ENCODE measurements at regions not wholly inside any gene's neighbourhood (a gene's known extent, or its start where the extent isn't known, plus 50 kb on each side); places are given as distances from the start of the nearest gene placed in this dataset.
"Not testable (repeated sequence)": the region's sequence is repeated elsewhere in the genome, so short reads cannot be mapped to it uniquely, and the experiment has no call there.

GRCh38 chr14:106770158-106770672 lies 1243.8 kb downstream of the TMEM121 start:
- DNase-seq = not testable (repeated sequence)

GRCh38 chr14:106774889-106775480 lies 1248.6 kb downstream of the TMEM121 start:
- not testable (repeated sequence) for DNase-seq

GRCh38 chr14:106776395-106776983 lies 1250.1 kb downstream of the TMEM121 start:
- no peak for DNase-seq

GRCh38 chr14:106778986-106779385 lies 1252.6 kb downstream of the TMEM121 start:
- no peak for DNase-seq

GRCh38 chr14:106786697-106787096 lies 1260.3 kb downstream of the TMEM121 start:
- no peak for DNase-seq

GRCh38 chr14:106787626-106788025 lies 1261.2 kb downstream of the TMEM121 start:
- no peak for DNase-seq

GRCh38 chr14:106788534-106788933 lies 1262.2 kb downstream of the TMEM121 start:
- no peak for DNase-seq

- no peak for DNase-seq
These were observed 1262.9 kb downstream of the TMEM121 start for GRCh38 chr14:106789318-106789717.

GRCh38 chr14:106790189-106791036 lies 1264.0 kb downstream of the TMEM121 start:
- DNase-seq = no peak

GRCh38 chr14:106792543-106792942 lies 1266.2 kb downstream of the TMEM121 start:
- no peak for DNase-seq

- not testable (repeated sequence) for DNase-seq
These were observed 1271.8 kb downstream of the TMEM121 start for GRCh38 chr14:106798166-106798565.

- no peak for DNase-seq
These were observed 1276.3 kb downstream of the TMEM121 start for GRCh38 chr14:106802413-106803364.

- no peak for DNase-seq
These were observed 1277.0 kb downstream of the TMEM121 start for GRCh38 chr14:106803379-106803778.

- DNase-seq = no peak
These were observed 1281.1 kb downstream of the TMEM121 start for GRCh38 chr14:106807493-106807892.

- DNase-seq = no peak
These were observed 1282.1 kb downstream of the TMEM121 start for GRCh38 chr14:106808458-106808857.

- no peak for DNase-seq
These were observed 1282.5 kb downstream of the TMEM121 start for GRCh38 chr14:106808907-106809306.

- DNase-seq = no peak
These were observed 1283.2 kb downstream of the TMEM121 start for GRCh38 chr14:106809615-106810014.

GRCh38 chr14:106810168-106810567 lies 1283.8 kb downstream of the TMEM121 start:
- not testable (repeated sequence) for DNase-seq

- no peak for DNase-seq
These were observed 1284.8 kb downstream of the TMEM121 start for GRCh38 chr14:106811162-106811561.

- no peak for DNase-seq
These were observed 1286.5 kb downstream of the TMEM121 start for GRCh38 chr14:106812788-106813476.

GRCh38 chr14:106813477-106813823 lies 1287.1 kb downstream of the TMEM121 start:
- no peak for DNase-seq

- DNase-seq = no peak
These were observed 1293.7 kb downstream of the TMEM121 start for GRCh38 chr14:106820119-106820518.
